ENCODE measurements at regions not wholly inside any gene's neighbourhood (a gene's known extent, or its start where the extent isn't known, plus 50 kb on each side); places are given as distances from the start of the nearest gene placed in this dataset.

- CTCF ChIA-PET: no interaction called here
- BruUV-seq (replicated peaks): no TSS peak
- Histone ChIP-seq H3K27ac (ENCODE audit: low read depth, low read length, poor library complexity, severe bottlenecking) (no peak overlapping the region), H3K4me3 (ENCODE audit: low read depth, low read length, poor library complexity, severe bottlenecking) (no peak overlapping the region), H3K27me3 (replicated peaks; ENCODE audit: insufficient read depth, low read depth, low read length, poor library complexity) (no peaks in the 10 kb centered on the region), H3K36me3 (ENCODE audit: insufficient read depth, low read length, poor library complexity, severe bottlenecking) (no peaks in the 10 kb centered on the region), H3K9me3 (ENCODE audit: low read depth, low read length, poor library complexity, severe bottlenecking) (no peaks in the 10 kb centered on the region), H3K4me1 (ENCODE audit: insufficient read depth, low read length, poor library complexity, severe bottlenecking) (no peaks in the 10 kb centered on the region)
- TF ChIP-seq EZH2 (IDR thresholded peaks at IDR 0.05; ENCODE audit: borderline replicate concordance, low read depth, low read length, poor library complexity, severe bottlenecking): no peak
- TF ChIP-seq, protein P1, sequence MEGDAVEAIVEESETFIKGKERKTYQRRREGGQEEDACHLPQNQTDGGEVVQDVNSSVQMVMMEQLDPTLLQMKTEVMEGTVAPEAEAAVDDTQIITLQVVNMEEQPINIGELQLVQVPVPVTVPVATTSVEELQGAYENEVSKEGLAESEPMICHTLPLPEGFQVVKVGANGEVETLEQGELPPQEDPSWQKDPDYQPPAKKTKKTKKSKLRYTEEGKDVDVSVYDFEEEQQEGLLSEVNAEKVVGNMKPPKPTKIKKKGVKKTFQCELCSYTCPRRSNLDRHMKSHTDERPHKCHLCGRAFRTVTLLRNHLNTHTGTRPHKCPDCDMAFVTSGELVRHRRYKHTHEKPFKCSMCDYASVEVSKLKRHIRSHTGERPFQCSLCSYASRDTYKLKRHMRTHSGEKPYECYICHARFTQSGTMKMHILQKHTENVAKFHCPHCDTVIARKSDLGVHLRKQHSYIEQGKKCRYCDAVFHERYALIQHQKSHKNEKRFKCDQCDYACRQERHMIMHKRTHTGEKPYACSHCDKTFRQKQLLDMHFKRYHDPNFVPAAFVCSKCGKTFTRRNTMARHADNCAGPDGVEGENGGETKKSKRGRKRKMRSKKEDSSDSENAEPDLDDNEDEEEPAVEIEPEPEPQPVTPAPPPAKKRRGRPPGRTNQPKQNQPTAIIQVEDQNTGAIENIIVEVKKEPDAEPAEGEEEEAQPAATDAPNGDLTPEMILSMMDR (conservative IDR thresholded peaks at IDR 0.05; ENCODE audit: low read depth, low read length): peak; percentile 56
- POLR2A ChIA-PET (ENCODE audit: low non-redundant PET): no interaction called here
- intact Hi-C loops (cut with micrococcal nuclease; ENCODE audit: unreplicated experiment): loop anchor here (2.0 to 5.0 kb wide), 2 partner anchors 533 to 910 kb away; partner anchors contain the start of gene ANKRD50
- DNase-seq (ENCODE audit: low spot score): peak; percentile 39
Measured at GRCh38 chr4:125244848-125245450, 69.8 kb upstream of the FAT4 start.

GRCh38 chr4:125243789-125244397 is 70.9 kb upstream of the FAT4 start:
- ChIA-PET CTCF (no interaction called here), POLR2A (ENCODE audit: low non-redundant PET) (no interaction called here)
- no peaks in the 10 kb centered on the region for H3K9me3 ChIP-seq (ENCODE audit: low read depth, low read length, poor library complexity, severe bottlenecking)
- TF ChIP-seq, protein P1 (conservative IDR thresholded peaks at IDR 0.05; ENCODE audit: low read depth, low read length): no peak
- TF ChIP-seq EZH2 (IDR thresholded peaks at IDR 0.05; ENCODE audit: borderline replicate concordance, low read depth, low read length, poor library complexity, severe bottlenecking): no peak
- BruUV-seq (replicated peaks): no TSS peak
- no peak overlapping the region for H3K27ac ChIP-seq (ENCODE audit: low read depth, low read length, poor library complexity, severe bottlenecking)
- H3K36me3 ChIP-seq (ENCODE audit: insufficient read depth, low read length, poor library complexity, severe bottlenecking): no peaks in the 10 kb centered on the region
- no peak for DNase-seq (ENCODE audit: low spot score)
- intact Hi-C loops (cut with micrococcal nuclease; ENCODE audit: unreplicated experiment): loop anchor here (2.0 to 5.0 kb wide), 2 partner anchors 532 to 909 kb away; partner anchors contain the start of gene ANKRD50
- no peaks in the 10 kb centered on the region for H3K27me3 ChIP-seq (replicated peaks; ENCODE audit: insufficient read depth, low read depth, low read length, poor library complexity)
- no peaks in the 10 kb centered on the region for H3K4me1 ChIP-seq (ENCODE audit: insufficient read depth, low read length, poor library complexity, severe bottlenecking)
- H3K4me3 ChIP-seq (ENCODE audit: low read depth, low read length, poor library complexity, severe bottlenecking): no peak overlapping the region

DNA sequence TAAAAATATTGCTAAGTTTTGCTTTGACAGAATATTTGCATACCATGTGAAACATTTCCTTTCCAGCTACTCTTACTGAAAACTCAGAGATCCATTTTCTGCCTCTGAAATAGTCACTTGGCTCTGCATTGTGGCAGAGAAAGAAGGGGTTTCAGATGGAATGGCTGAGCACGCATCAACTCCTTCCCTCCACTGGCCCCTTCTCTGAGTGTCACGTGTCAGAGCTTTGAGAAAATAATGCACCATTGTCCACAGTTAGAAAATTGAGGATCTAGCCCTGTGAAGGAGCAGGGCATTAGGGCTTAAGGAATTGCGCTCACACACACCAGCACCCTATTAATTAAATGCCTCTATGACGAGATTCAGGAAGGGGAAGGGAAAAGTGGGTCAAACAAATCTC is 78.8 kb upstream of the FAT4 start:
- CTCF ChIA-PET: no interaction called here
- BruUV-seq (replicated peaks): no TSS peak
- TF ChIP-seq, protein P1 (conservative IDR thresholded peaks at IDR 0.05; ENCODE audit: low read depth, low read length): no peak
- no peak for TF ChIP-seq EZH2 (IDR thresholded peaks at IDR 0.05; ENCODE audit: borderline replicate concordance, low read depth, low read length, poor library complexity, severe bottlenecking)
- Histone ChIP-seq H3K4me1 (ENCODE audit: insufficient read depth, low read length, poor library complexity, severe bottlenecking) (no peaks in the 10 kb centered on the region), H3K27me3 (replicated peaks; ENCODE audit: insufficient read depth, low read depth, low read length, poor library complexity) (no peaks in the 10 kb centered on the region), H3K36me3 (ENCODE audit: insufficient read depth, low read length, poor library complexity, severe bottlenecking) (no peaks in the 10 kb centered on the region), H3K9me3 (ENCODE audit: low read depth, low read length, poor library complexity, severe bottlenecking) (no peaks in the 10 kb centered on the region), H3K4me3 (ENCODE audit: low read depth, low read length, poor library complexity, severe bottlenecking) (no peak overlapping the region), H3K27ac (ENCODE audit: low read depth, low read length, poor library complexity, severe bottlenecking) (no peak overlapping the region)
- no peak for DNase-seq (ENCODE audit: low spot score)
- POLR2A ChIA-PET (ENCODE audit: low non-redundant PET): no interaction called here
- intact Hi-C loops (cut with micrococcal nuclease; ENCODE audit: unreplicated experiment): no loop called here

Data from A673 (cell line).